Activated naive CD8-positive, alpha-beta T cell treated with anti-CD3 and anti-CD28 coated beads, Interleukin-2, amount 50 U/mL, for 24 hours (primary cell): ENCODE measurements at regions not wholly inside any gene's neighbourhood (a gene's known extent, or its start where the extent isn't known, plus 50 kb on each side); places are given as distances from the start of the nearest gene placed in this dataset.

Experiments
- ATAC-seq: fragments of 150-1000 bp; cut with Tn5 transposase; one replicate; pipeline ENCODE4 v1.10.0; 2021
- DNase-seq: peaks from one replicate; pipeline ENCODE4 v3.0.0; 2021
- H3K27ac Mint-ChIP-seq: one replicate; pipeline ENCODE4 v1.8.0; 2021; ENCODE audit warnings: mild to moderate bottlenecking, mixed read lengths
- H3K27me3 Mint-ChIP-seq: one replicate; pipeline ENCODE4 v1.8.0; 2021; ENCODE audit warnings: mixed read lengths
- H3K36me3 Mint-ChIP-seq: one replicate; pipeline ENCODE4 v1.8.0; 2021; ENCODE audit warnings: low read depth, mixed read lengths
- H3K4me1 Mint-ChIP-seq: one replicate; pipeline ENCODE4 v1.8.0; 2021; ENCODE audit warnings: mixed read lengths
- H3K4me3 Mint-ChIP-seq: one replicate; pipeline ENCODE4 v1.8.0; 2021; ENCODE audit warnings: mild to moderate bottlenecking, moderate library complexity, mixed read lengths
- H3K9me3 Mint-ChIP-seq: one replicate; pipeline ENCODE4 v1.8.0; 2021; ENCODE audit warnings: mixed read lengths

DNA sequence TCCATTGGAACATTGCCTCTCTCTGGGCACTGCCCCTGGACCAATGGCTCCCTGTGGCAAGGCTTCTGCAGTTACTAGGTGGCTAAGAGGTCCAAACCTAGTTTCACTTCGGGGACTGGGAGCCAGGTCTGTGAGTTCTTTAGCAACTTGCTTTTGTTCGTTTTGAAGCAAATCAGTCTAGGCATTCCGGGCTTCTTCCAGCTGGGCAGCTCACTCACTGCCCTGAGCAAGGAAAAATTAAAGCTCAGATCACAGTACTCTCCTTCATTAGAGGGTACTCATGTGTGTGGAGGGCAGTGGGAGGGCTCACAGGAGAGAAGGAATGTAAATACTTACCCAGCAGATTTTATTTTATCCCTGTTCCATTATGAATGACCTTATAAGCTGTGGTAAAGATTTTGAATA is 80.3 kb downstream of the SPP2 start:
- DNase-seq (no peak), ATAC-seq (no peak)
- H3K4me1 Mint-ChIP-seq, result peaks cover 4% of the 10 kb centered on the region
- no peaks in the 10 kb centered on the region for H3K36me3 Mint-ChIP-seq
- no peaks in the 10 kb centered on the region for H3K27me3 Mint-ChIP-seq
- no peaks in the 10 kb centered on the region for H3K9me3 Mint-ChIP-seq
- no peak overlapping the region for H3K4me3 Mint-ChIP-seq
- H3K27ac Mint-ChIP-seq, result no peak overlapping the region

DNA sequence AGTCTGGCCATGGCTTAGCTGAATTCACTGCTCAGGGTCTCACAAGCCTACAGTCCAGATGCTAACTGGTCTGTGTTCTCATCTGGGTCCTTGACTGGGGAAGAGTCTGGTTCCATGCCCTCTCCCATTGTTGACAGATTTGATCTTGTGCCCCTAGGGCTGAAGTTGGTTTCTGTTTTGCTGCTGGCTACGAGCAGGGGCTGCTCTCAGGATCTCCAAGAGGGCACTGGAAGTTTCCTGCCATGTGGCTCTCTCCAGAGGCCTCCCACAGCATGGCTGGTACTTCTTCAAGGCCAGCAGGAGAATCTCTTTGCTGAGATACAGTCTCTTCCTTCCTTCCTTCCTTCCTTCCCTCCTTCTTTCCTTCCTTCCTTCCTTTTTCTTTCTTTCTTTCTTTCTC is 78.1 kb downstream of the SPP2 start:
- DNase-seq, result no peak
- Mint-ChIP-seq H3K27ac (no peak overlapping the region), H3K4me3 (no peak overlapping the region), H3K4me1 (no peaks in the 10 kb centered on the region), H3K9me3 (no peaks in the 10 kb centered on the region), H3K27me3 (no peaks in the 10 kb centered on the region), H3K36me3 (no peaks in the 10 kb centered on the region)
- ATAC-seq, result no peak
